IMR-90 (cell line): ENCODE measurements at regions not wholly inside any gene's neighbourhood (a gene's known extent, or its start where the extent isn't known, plus 50 kb on each side); places are given as distances from the start of the nearest gene placed in this dataset.

Experiments
- CTCF ChIP-seq: conservative IDR thresholded peaks from 2 replicates; pipeline ENCODE4 v1.5.1; 2012; ENCODE audit warnings: mild to moderate bottlenecking, low read depth, low read length, improper control_type of control experiment
- USF2 ChIP-seq: fragments of 150-350 bp; IDR thresholded peaks from 2 replicates; pipeline ENCODE4 v1.6.1; 2017; ENCODE audit warnings: mild to moderate bottlenecking, antibody characterized with exemption, low read length, low read depth

- no peak for TF ChIP-seq CTCF
- TF ChIP-seq USF2, result no peak
Observed at GRCh38 chr2:58521803-58522554, 280.9 kb upstream of the FANCL start.
